ENCODE measurements at regions not wholly inside any gene's neighbourhood (a gene's known extent, or its start where the extent isn't known, plus 50 kb on each side); places are given as distances from the start of the nearest gene placed in this dataset.
A peak's percentile ranks its signal among the peaks of the same experiment; 100 is the strongest.

- WGBS, 2 donors = 71 to 82% methylated on average over 46 to 49 of the region's 49 CpGs
- H3K36me3 ChIP-seq = no peaks in the 10 kb centered on the region
- no peaks in the 10 kb centered on the region for H3K9me3 ChIP-seq
- ATAC-seq (no peak), FAIRE-seq (no peak), DNase-seq (peak in 3 of 6 donors; percentile 19 to 53 (median 47))
- H3K4me3 ChIP-seq = no peak overlapping the region
- no peaks in the 10 kb centered on the region for H3K4me1 ChIP-seq
- H3K27me3 ChIP-seq = no peaks in the 10 kb centered on the region
- intact Hi-C loops (cut with DNase I) = no loop called here
- TF ChIP-seq CTCF (IDR thresholded peaks at IDR 0.05) = no peak
- H3K27ac ChIP-seq = no peak overlapping the region
Observed at GRCh38 chr9:11618241-11618805, 1005.5 kb upstream of the PTPRD start.

GRCh38 chr9:11632691-11633090, 1019.9 kb upstream of the PTPRD start:
- Histone ChIP-seq H3K4me1 (no peaks in the 10 kb centered on the region), H3K27me3 (no peaks in the 10 kb centered on the region), H3K4me3 (no peak overlapping the region), H3K36me3 (no peaks in the 10 kb centered on the region), H3K9me3 (no peaks in the 10 kb centered on the region), H3K27ac (no peak overlapping the region)
- intact Hi-C loops (cut with DNase I) = no loop called here
- TF ChIP-seq CTCF (IDR thresholded peaks at IDR 0.05) = no peak
- DNase-seq = no peak
- no peak for ATAC-seq
- no peak for FAIRE-seq
- WGBS, 2 donors = 84 to 91% methylated on average over 1 of the region's 1 CpG

GRCh38 chr9:11646831-11647230, 1034.0 kb upstream of the PTPRD start:
- Histone ChIP-seq H3K36me3 (no peaks in the 10 kb centered on the region), H3K4me1 (no peaks in the 10 kb centered on the region), H3K27ac (no peak overlapping the region), H3K27me3 (no peaks in the 10 kb centered on the region), H3K9me3 (peaks cover 0 to 3% (median 0%) of the 10 kb centered on the region in 4 donors), H3K4me3 (no peak overlapping the region)
- DNase-seq (no peak), FAIRE-seq (no peak), ATAC-seq (no peak)
- no peak for TF ChIP-seq CTCF (IDR thresholded peaks at IDR 0.05)
- intact Hi-C loops (cut with DNase I) = no loop called here
- WGBS, 2 donors = 88 to 92% methylated on average over 1 of the region's 1 CpG

GRCh38 chr9:11653867-11654266, 1039.3 kb upstream of the TYRP1 start:
- no peak overlapping the region for H3K27ac ChIP-seq
- intact Hi-C loops (cut with DNase I) = no loop called here
- H3K27me3 ChIP-seq = no peaks in the 10 kb centered on the region
- no peak for ATAC-seq
- no peak overlapping the region for H3K4me3 ChIP-seq
- no peaks in the 10 kb centered on the region for H3K36me3 ChIP-seq
- no peak for DNase-seq
- no peak for FAIRE-seq
- H3K4me1 ChIP-seq = no peaks in the 10 kb centered on the region
- 33 to 42% methylated on average over 3 of the region's 3 CpGs for WGBS, 2 donors
- H3K9me3 ChIP-seq = peaks cover 0 to 3% (median 0%) of the 10 kb centered on the region in 4 donors
- no peak for TF ChIP-seq CTCF (IDR thresholded peaks at IDR 0.05)

- 81 to 90% methylated on average over 1 of the region's 1 CpG for WGBS, 2 donors
- no peak for FAIRE-seq
- Histone ChIP-seq H3K27me3 (no peaks in the 10 kb centered on the region), H3K36me3 (no peaks in the 10 kb centered on the region), H3K4me3 (no peak overlapping the region), H3K4me1 (no peaks in the 10 kb centered on the region), H3K27ac (no peak overlapping the region), H3K9me3 (no peaks in the 10 kb centered on the region)
- no peak for TF ChIP-seq CTCF (IDR thresholded peaks at IDR 0.05)
- DNase-seq = no peak
- intact Hi-C loops (cut with DNase I) = no loop called here
- no peak for ATAC-seq
Observed at GRCh38 chr9:11663913-11664312, 1029.3 kb upstream of the TYRP1 start.

Measured in pancreas (tissue), 10 donors.